SK-N-SH treated with all-trans-retinoic acid at 6 μM for 48 hours (cell line): ENCODE measurements at regions not wholly inside any gene's neighbourhood (a gene's known extent, or its start where the extent isn't known, plus 50 kb on each side); places are given as distances from the start of the nearest gene placed in this dataset.

Experiments
- ATAC-seq: fragments of 200-7000 bp; cut with Tn5 transposase; 3 replicates; pipeline ENCODE4 v1.9.1; 2020; ENCODE audit warnings: mild to moderate bottlenecking, moderate library complexity
- ARNTL ChIP-seq: fragments of 450-650 bp; formaldehyde crosslinking; IDR thresholded peaks from 2 replicates; pipeline ENCODE4 v1.5.0; 2020; ENCODE audit warnings: low read depth, mild to moderate bottlenecking, moderate library complexity, borderline replicate concordance
- CREB5 ChIP-seq: fragments of 250-450 bp; sonication (Bioruptor Pico); IDR thresholded peaks from 2 replicates; pipeline ENCODE4 v1.5.1; 2020; ENCODE audit warnings: low read depth, mild to moderate bottlenecking, moderate library complexity
- CSDC2 ChIP-seq: fragments of 250-450 bp; sonication (Bioruptor Pico); IDR thresholded peaks from 2 replicates; pipeline ENCODE4 v1.5.0; 2020; ENCODE audit warnings: mild to moderate bottlenecking, moderate library complexity
- ESRRG ChIP-seq: fragments of 250-450 bp; sonication (Bioruptor Pico); IDR thresholded peaks from 2 replicates; pipeline ENCODE4 v1.6.1; 2021; ENCODE audit warnings: mild to moderate bottlenecking
- ISL1 ChIP-seq: fragments of 250-450 bp; sonication (Bioruptor Pico); IDR thresholded peaks from 2 replicates; pipeline ENCODE4 v2.1.2; 2022; ENCODE audit warnings: mild to moderate bottlenecking, moderate library complexity
- OSR1 ChIP-seq: fragments of 250-450 bp; sonication (Bioruptor Pico); IDR thresholded peaks from 2 replicates; pipeline ENCODE4 v1.8.0; 2022; ENCODE audit warnings: moderate library complexity, mild to moderate bottlenecking, inconsistent platforms
- PPARA ChIP-seq: fragments of 250-450 bp; sonication (Bioruptor Pico); IDR thresholded peaks from 2 replicates; pipeline ENCODE4 v1.5.0; 2020; ENCODE audit warnings: mild to moderate bottlenecking, borderline replicate concordance
- RARB ChIP-seq: fragments of 250-450 bp; sonication (Bioruptor Pico); IDR thresholded peaks from 2 replicates; pipeline ENCODE4 v1.8.0; 2021; ENCODE audit warnings: mild to moderate bottlenecking, moderate library complexity
- SNAI2 ChIP-seq: fragments of 250-450 bp; sonication (Bioruptor Pico); IDR thresholded peaks from 2 replicates; pipeline ENCODE4 v1.5.0; 2020; ENCODE audit warnings: mild to moderate bottlenecking, moderate library complexity
- TCF4 ChIP-seq: fragments of 250-450 bp; sonication (Bioruptor Pico); IDR thresholded peaks from 2 replicates; pipeline ENCODE4 v1.8.0; 2021; ENCODE audit warnings: mild to moderate bottlenecking, moderate library complexity, borderline replicate concordance
- ZC3H10 ChIP-seq: fragments of 250-450 bp; sonication (Bioruptor Pico); IDR thresholded peaks from 2 replicates; pipeline ENCODE4 v1.5.1; 2021; ENCODE audit warnings: mild to moderate bottlenecking, moderate library complexity
- ZFP3 ChIP-seq: fragments of 250-450 bp; sonication (Bioruptor Pico); IDR thresholded peaks from 2 replicates; pipeline ENCODE4 v1.5.0; 2020; ENCODE audit warnings: mild to moderate bottlenecking, moderate library complexity
- ZFP30 ChIP-seq: fragments of 450-650 bp; formaldehyde crosslinking; IDR thresholded peaks from 2 replicates; pipeline ENCODE4 v1.5.0; 2022; ENCODE audit warnings: mild to moderate bottlenecking, moderate library complexity
- ZNF565 ChIP-seq: fragments of 450-650 bp; formaldehyde crosslinking; conservative IDR thresholded peaks from 2 replicates; pipeline ENCODE4 v1.5.0; 2020; ENCODE audit warnings: low read depth, mild to moderate bottlenecking, moderate library complexity
- ZNF70 ChIP-seq: fragments of 450-650 bp; formaldehyde crosslinking; IDR thresholded peaks from 2 replicates; pipeline ENCODE4 v1.5.0; 2020; ENCODE audit warnings: mild to moderate bottlenecking, moderate library complexity
- ZNF8 ChIP-seq: fragments of 450-650 bp; formaldehyde crosslinking; IDR thresholded peaks from 2 replicates; pipeline ENCODE4 v1.5.0; 2020; ENCODE audit warnings: mild to moderate bottlenecking, moderate library complexity
- TF ChIP-seq, protein P1 (sequence below): fragments of 250-450 bp; sonication (Bioruptor Pico); IDR thresholded peaks from 2 replicates; pipeline ENCODE4 v1.5.0; 2020; ENCODE audit warnings: mild to moderate bottlenecking, moderate library complexity
- TF ChIP-seq, protein P2 (sequence below): fragments of 250-450 bp; sonication (Bioruptor Pico); IDR thresholded peaks from 2 replicates; pipeline ENCODE4 v1.8.0; 2020; ENCODE audit warnings: mild to moderate bottlenecking, moderate library complexity, borderline replicate concordance

DNA sequence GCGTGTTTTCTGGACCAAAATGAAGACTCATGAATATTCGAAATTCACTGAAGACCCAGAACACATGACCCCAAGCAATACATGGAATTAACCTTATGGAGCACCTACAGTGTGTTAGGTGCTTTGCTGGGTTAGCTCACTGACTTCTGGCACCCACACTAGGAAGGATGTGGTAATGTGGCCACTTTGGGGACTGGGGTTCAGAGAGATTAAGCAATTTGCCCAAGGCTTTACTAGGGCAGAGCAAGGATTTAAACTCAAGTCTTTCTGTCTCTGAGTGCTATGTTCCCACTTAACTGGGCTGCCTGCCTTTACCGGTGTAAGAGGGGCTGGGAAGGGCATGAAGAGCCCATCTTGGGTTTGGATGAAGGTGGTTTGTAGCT, 162.0 kb upstream of the ATP6AP2 start (continued):
- TF ChIP-seq, protein P1, sequence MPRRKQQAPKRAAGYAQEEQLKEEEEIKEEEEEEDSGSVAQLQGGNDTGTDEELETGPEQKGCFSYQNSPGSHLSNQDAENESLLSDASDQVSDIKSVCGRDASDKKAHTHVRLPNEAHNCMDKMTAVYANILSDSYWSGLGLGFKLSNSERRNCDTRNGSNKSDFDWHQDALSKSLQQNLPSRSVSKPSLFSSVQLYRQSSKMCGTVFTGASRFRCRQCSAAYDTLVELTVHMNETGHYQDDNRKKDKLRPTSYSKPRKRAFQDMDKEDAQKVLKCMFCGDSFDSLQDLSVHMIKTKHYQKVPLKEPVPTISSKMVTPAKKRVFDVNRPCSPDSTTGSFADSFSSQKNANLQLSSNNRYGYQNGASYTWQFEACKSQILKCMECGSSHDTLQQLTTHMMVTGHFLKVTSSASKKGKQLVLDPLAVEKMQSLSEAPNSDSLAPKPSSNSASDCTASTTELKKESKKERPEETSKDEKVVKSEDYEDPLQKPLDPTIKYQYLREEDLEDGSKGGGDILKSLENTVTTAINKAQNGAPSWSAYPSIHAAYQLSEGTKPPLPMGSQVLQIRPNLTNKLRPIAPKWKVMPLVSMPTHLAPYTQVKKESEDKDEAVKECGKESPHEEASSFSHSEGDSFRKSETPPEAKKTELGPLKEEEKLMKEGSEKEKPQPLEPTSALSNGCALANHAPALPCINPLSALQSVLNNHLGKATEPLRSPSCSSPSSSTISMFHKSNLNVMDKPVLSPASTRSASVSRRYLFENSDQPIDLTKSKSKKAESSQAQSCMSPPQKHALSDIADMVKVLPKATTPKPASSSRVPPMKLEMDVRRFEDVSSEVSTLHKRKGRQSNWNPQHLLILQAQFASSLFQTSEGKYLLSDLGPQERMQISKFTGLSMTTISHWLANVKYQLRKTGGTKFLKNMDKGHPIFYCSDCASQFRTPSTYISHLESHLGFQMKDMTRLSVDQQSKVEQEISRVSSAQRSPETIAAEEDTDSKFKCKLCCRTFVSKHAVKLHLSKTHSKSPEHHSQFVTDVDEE (CRISPR knock-in tag), result no peak
- TF ChIP-seq SNAI2, result no peak
- TF ChIP-seq ESRRG (CRISPR knock-in tag), result no peak

GRCh38 chrX:40418146-40418812, 162.5 kb upstream of the ATP6AP2 start:
- TF ChIP-seq ZFP30 (no peak), PPARA (CRISPR knock-in tag) (no peak), ZNF70 (CRISPR knock-in tag) (no peak), ARNTL (no peak), SNAI2 (no peak), ZNF565 (CRISPR knock-in tag) (no peak), TCF4 (CRISPR knock-in tag) (no peak), ZC3H10 (CRISPR knock-in tag) (no peak), CSDC2 (CRISPR knock-in tag) (no peak), ISL1 (CRISPR knock-in tag) (no peak), ESRRG (CRISPR knock-in tag) (no peak), ZFP3 (CRISPR knock-in tag) (no peak)
- TF ChIP-seq, protein P2, sequence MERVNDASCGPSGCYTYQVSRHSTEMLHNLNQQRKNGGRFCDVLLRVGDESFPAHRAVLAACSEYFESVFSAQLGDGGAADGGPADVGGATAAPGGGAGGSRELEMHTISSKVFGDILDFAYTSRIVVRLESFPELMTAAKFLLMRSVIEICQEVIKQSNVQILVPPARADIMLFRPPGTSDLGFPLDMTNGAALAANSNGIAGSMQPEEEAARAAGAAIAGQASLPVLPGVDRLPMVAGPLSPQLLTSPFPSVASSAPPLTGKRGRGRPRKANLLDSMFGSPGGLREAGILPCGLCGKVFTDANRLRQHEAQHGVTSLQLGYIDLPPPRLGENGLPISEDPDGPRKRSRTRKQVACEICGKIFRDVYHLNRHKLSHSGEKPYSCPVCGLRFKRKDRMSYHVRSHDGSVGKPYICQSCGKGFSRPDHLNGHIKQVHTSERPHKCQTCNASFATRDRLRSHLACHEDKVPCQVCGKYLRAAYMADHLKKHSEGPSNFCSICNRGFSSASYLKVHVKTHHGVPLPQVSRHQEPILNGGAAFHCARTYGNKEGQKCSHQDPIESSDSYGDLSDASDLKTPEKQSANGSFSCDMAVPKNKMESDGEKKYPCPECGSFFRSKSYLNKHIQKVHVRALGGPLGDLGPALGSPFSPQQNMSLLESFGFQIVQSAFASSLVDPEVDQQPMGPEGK (CRISPR knock-in tag), result no peak
- TF ChIP-seq, protein P1 (CRISPR knock-in tag), result no peak
- ATAC-seq, result no peak

DNA sequence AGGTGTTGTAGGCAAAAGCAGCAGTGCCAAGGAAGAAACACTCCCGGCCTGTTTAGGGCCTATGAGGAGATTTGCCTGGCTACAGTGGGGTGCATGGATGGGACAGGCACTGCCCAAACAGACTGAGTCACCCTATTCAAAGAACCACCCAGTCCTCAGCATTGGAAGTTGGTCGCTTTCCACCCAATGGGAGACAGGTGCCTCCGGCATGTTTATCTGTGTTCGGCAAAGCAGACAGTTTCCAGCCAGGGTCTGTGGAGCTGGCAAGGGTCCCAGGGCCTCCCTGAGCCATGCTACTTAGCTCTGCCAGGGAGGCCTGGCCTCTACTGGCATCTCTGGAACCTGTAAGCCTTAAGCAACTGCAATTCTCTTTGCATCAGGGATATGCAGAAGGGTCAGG, 165.1 kb upstream of the ATP6AP2 start:
- TF ChIP-seq CSDC2 (CRISPR knock-in tag) (no peak), PPARA (CRISPR knock-in tag) (no peak), OSR1 (CRISPR knock-in tag) (no peak), CREB5 (CRISPR knock-in tag) (no peak), ZNF8 (CRISPR knock-in tag) (no peak)
- TF ChIP-seq, protein P2 (CRISPR knock-in tag), result no peak
- ATAC-seq, result no peak; the same call in 2 of the 3 replicates

- no peak for ATAC-seq
- TF ChIP-seq CSDC2 (CRISPR knock-in tag) (no peak), ZNF70 (CRISPR knock-in tag) (no peak), RARB (CRISPR knock-in tag) (no peak), OSR1 (CRISPR knock-in tag) (no peak), ISL1 (CRISPR knock-in tag) (no peak), ZFP30 (no peak), ARNTL (no peak), ESRRG (CRISPR knock-in tag) (no peak), TCF4 (CRISPR knock-in tag) (no peak), CREB5 (CRISPR knock-in tag) (no peak), ZNF565 (CRISPR knock-in tag) (no peak)
- TF ChIP-seq, protein P1 (CRISPR knock-in tag), result no peak
- TF ChIP-seq, all 23 proteins: peak for 0
These were observed 166.4 kb upstream of the ATP6AP2 start for GRCh38 chrX:40414335-40414734.
